Endodermal cell (in vitro differentiated cells): ENCODE measurements at regions not wholly inside any gene's neighbourhood (a gene's known extent, or its start where the extent isn't known, plus 50 kb on each side); places are given as distances from the start of the nearest gene placed in this dataset.

ENCODE experiments used
- DNase-seq: peaks from one replicate; pipeline ENCODE4 v3.0.0-alpha.2; 2017
- H3K27ac ChIP-seq: 2 replicates; pipeline ENCODE4 v1.5.1; 2013; ENCODE audit warnings: mild to moderate bottlenecking, low read depth, low read length, moderate library complexity
- H3K27me3 ChIP-seq: 2 replicates; pipeline ENCODE4 v1.6.1; 2013; ENCODE audit warnings: mild to moderate bottlenecking, low read length, moderate library complexity; ENCODE audit not compliant: insufficient read depth, control insufficient read depth, poor library complexity, severe bottlenecking
- H3K36me3 ChIP-seq: 2 replicates; pipeline ENCODE4 v1.7.0; 2013; ENCODE audit warnings: mild to moderate bottlenecking, low read length, moderate library complexity; ENCODE audit not compliant: control insufficient read depth, insufficient read depth
- H3K4me1 ChIP-seq: one replicate; pipeline ENCODE4 v1.7.0; 2013; ENCODE audit warnings: low read length; ENCODE audit not compliant: control insufficient read depth, insufficient read depth
- H3K4me3 ChIP-seq: 2 replicates; pipeline ENCODE4 v1.5.1; 2013; ENCODE audit warnings: mild to moderate bottlenecking, low read length, moderate library complexity
- H3K9ac ChIP-seq: 2 replicates; pipeline ENCODE4 v1.6.1; 2013; ENCODE audit warnings: mild to moderate bottlenecking, low read length, moderate library complexity; ENCODE audit not compliant: poor library complexity, severe bottlenecking; ENCODE audit errors: extremely low read depth
- H3K9me3 ChIP-seq: 2 replicates; pipeline ENCODE4 v1.6.1; 2013; ENCODE audit warnings: mild to moderate bottlenecking, low read length, moderate library complexity; ENCODE audit not compliant: control insufficient read depth
- H3K27ac Mint-ChIP-seq: 2 replicates; pipeline ENCODE4 v1.8.0; 2020; ENCODE audit warnings: mixed read lengths
- H3K27me3 Mint-ChIP-seq: 2 replicates; pipeline ENCODE4 v1.8.0; 2021; ENCODE audit warnings: mild to moderate bottlenecking, mixed read lengths; ENCODE audit not compliant: insufficient read depth
- H3K36me3 Mint-ChIP-seq: 2 replicates; pipeline ENCODE4 v1.8.0; 2020; ENCODE audit warnings: low read depth, mixed read lengths
- H3K4me1 Mint-ChIP-seq: 2 replicates; pipeline ENCODE4 v1.8.0; 2020; ENCODE audit warnings: mixed read lengths
- H3K4me3 Mint-ChIP-seq: 2 replicates; pipeline ENCODE4 v1.8.0; 2020; ENCODE audit warnings: mild to moderate bottlenecking, moderate library complexity, mixed read lengths
- H3K9me3 Mint-ChIP-seq: 2 replicates; pipeline ENCODE4 v1.8.0; 2020; ENCODE audit warnings: mild to moderate bottlenecking, mixed read lengths
- CTCF ChIP-seq: fragments of 200-600 bp; sonication (generic); conservative IDR thresholded peaks from 2 replicates; pipeline ENCODE4 v1.5.0; 2021; ENCODE audit warnings: antibody characterized with exemption, mild to moderate bottlenecking
- WGBS, 2 experiments: methylation state at CpG; one replicate each; pipeline versions ENCODE4 v1.1.5 to v1.1.7; 2013; ENCODE audit warnings: missing lambda C conversion rate in 2 of 2, mixed read lengths in 1 of 2; ENCODE audit not compliant: insufficient coverage in 1 of 2, insufficient read length in 1 of 2; 5-methylcytosine and 5-hydroxymethylcytosine counted together

GRCh38 chr2:64721320-64721623 lies 67.6 kb upstream of the SERTAD2 start:
- DNase-seq, result no peak
- Histone ChIP-seq H3K9me3 (no peaks in the 10 kb centered on the region), H3K9ac (no peak overlapping the region), H3K27me3 (no peaks in the 10 kb centered on the region), H3K4me3 (no peak overlapping the region), H3K27ac (peak overlapping the region; percentile 33), H3K36me3 (no peaks in the 10 kb centered on the region), H3K4me1 (peaks cover 8% of the 10 kb centered on the region)
- no peak overlapping the region for H3K4me3 Mint-ChIP-seq
- no peaks in the 10 kb centered on the region for H3K9me3 Mint-ChIP-seq
- no peak overlapping the region for H3K27ac Mint-ChIP-seq
- peaks cover 11% of the 10 kb centered on the region for H3K4me1 Mint-ChIP-seq
- H3K36me3 Mint-ChIP-seq, result no peaks in the 10 kb centered on the region
- TF ChIP-seq CTCF, result no peak
- 84 to 97% methylated on average over 2 to 5 of the region's 5 CpGs for WGBS, 2 experiments
- H3K27me3 Mint-ChIP-seq, result no peaks in the 10 kb centered on the region

- no peak overlapping the region for H3K4me3 Mint-ChIP-seq
- Histone ChIP-seq H3K9me3 (no peaks in the 10 kb centered on the region), H3K36me3 (no peaks in the 10 kb centered on the region), H3K9ac (no peak overlapping the region), H3K27me3 (no peaks in the 10 kb centered on the region), H3K4me3 (no peak overlapping the region), H3K27ac (no peak overlapping the region), H3K4me1 (peaks cover 18% of the 10 kb centered on the region)
- H3K27me3 Mint-ChIP-seq, result no peaks in the 10 kb centered on the region
- TF ChIP-seq CTCF, result no peak
- H3K4me1 Mint-ChIP-seq, result peaks cover 18% of the 10 kb centered on the region
- no peak for DNase-seq
- H3K27ac Mint-ChIP-seq, result no peak overlapping the region
- H3K9me3 Mint-ChIP-seq, result no peaks in the 10 kb centered on the region
- H3K36me3 Mint-ChIP-seq, result no peaks in the 10 kb centered on the region
- 100% methylated on average over 2 of the region's 2 CpGs for WGBS, 2 experiments
Observed at GRCh38 chr2:64722291-64723044, 68.8 kb upstream of the SERTAD2 start.

- no peak for DNase-seq
- no peak overlapping the region for H3K27ac ChIP-seq
- peak overlapping the region; percentile 3 for H3K27ac Mint-ChIP-seq
- H3K4me1 Mint-ChIP-seq, result peaks cover 55% of the 10 kb centered on the region
- H3K4me3 Mint-ChIP-seq, result no peak overlapping the region
- H3K4me1 ChIP-seq, result peaks cover 33% of the 10 kb centered on the region
- H3K4me3 ChIP-seq, result peak overlapping the region; percentile 56
- H3K9me3 ChIP-seq, result no peaks in the 10 kb centered on the region
- WGBS, 2 experiments, result 93 to 94% methylated on average over 3 of the region's 3 CpGs
- no peaks in the 10 kb centered on the region for H3K9me3 Mint-ChIP-seq
- H3K27me3 Mint-ChIP-seq, result no peaks in the 10 kb centered on the region
- TF ChIP-seq CTCF, result no peak
- H3K36me3 ChIP-seq, result no peaks in the 10 kb centered on the region
- H3K9ac ChIP-seq, result no peak overlapping the region
- H3K36me3 Mint-ChIP-seq, result no peaks in the 10 kb centered on the region
- H3K27me3 ChIP-seq, result no peaks in the 10 kb centered on the region
Observed at GRCh38 chr2:64727013-64727767, 73.5 kb upstream of the SERTAD2 start.
